GM13977 (cell line): ENCODE measurements at regions not wholly inside any gene's neighbourhood (a gene's known extent, or its start where the extent isn't known, plus 50 kb on each side); places are given as distances from the start of the nearest gene placed in this dataset.

ENCODE experiments used
- DNase-seq: peaks from one replicate; pipeline ENCODE4 v3.0.0; 2012; ENCODE audit warnings: low spot score
- CTCF ChIP-seq: IDR thresholded peaks from 2 replicates; pipeline ENCODE4 v1.5.1; 2012; ENCODE audit warnings: mild to moderate bottlenecking, control low read depth; ENCODE audit not compliant: insufficient read depth; ENCODE audit errors: extremely low read depth, missing control alignments
- in situ Hi-C: fragments of 300-500 bp; cut with MboI; formaldehyde crosslinking; loops from one replicate; pipeline ENCODE4 v1.12.0; 2022; ENCODE audit warnings: low sequenced_read_pairs, low pct_unique_long_range_greater_than_20kb, mixed read lengths, inconsistent platforms; ENCODE audit not compliant: unreplicated experiment

- no peak for DNase-seq
- no peak for TF ChIP-seq CTCF
- in situ Hi-C loops, result no loop called here
Observed at GRCh38 chr6:105595829-105596228, 192.9 kb upstream of the PREP start.

- no peak for DNase-seq
- in situ Hi-C loops, result no loop called here
- TF ChIP-seq CTCF, result no peak
Observed at GRCh38 chr6:105594821-105595220, 191.9 kb upstream of the PREP start.

- no peak for TF ChIP-seq CTCF
- in situ Hi-C loops, result no loop called here
- DNase-seq, result no peak
Observed at GRCh38 chr6:105593805-105594671, 191.2 kb upstream of the PREP start.

GRCh38 chr6:105593056-105593690 is 190.3 kb upstream of the PREP start:
- TF ChIP-seq CTCF, result no peak
- DNase-seq, result no peak
- in situ Hi-C loops, result no loop called here

- no peak for DNase-seq
- TF ChIP-seq CTCF, result no peak
- in situ Hi-C loops, result no loop called here
Observed at GRCh38 chr6:105592329-105592728, 189.4 kb upstream of the PREP start.

GRCh38 chr6:105591053-105591452 is 188.2 kb upstream of the PREP start:
- in situ Hi-C loops, result no loop called here
- peak; percentile 35 for DNase-seq
- TF ChIP-seq CTCF, result no peak
